NOMO-1 (cell line): ENCODE measurements at regions not wholly inside any gene's neighbourhood (a gene's known extent, or its start where the extent isn't known, plus 50 kb on each side); places are given as distances from the start of the nearest gene placed in this dataset.
A peak's percentile ranks its signal among the peaks of the same experiment; 100 is the strongest.
"Not testable (repeated sequence)": the region's sequence is repeated elsewhere in the genome, so short reads cannot be mapped to it uniquely, and the experiment has no call there.

ENCODE experiments used
- DNase-seq, 2 experiments: peaks; one replicate each; lab custom pipeline; 2025; ENCODE audit not compliant: unreplicated experiment in 2 of 2; lab: John Stamatoyannopoulos, UW

DNA sequence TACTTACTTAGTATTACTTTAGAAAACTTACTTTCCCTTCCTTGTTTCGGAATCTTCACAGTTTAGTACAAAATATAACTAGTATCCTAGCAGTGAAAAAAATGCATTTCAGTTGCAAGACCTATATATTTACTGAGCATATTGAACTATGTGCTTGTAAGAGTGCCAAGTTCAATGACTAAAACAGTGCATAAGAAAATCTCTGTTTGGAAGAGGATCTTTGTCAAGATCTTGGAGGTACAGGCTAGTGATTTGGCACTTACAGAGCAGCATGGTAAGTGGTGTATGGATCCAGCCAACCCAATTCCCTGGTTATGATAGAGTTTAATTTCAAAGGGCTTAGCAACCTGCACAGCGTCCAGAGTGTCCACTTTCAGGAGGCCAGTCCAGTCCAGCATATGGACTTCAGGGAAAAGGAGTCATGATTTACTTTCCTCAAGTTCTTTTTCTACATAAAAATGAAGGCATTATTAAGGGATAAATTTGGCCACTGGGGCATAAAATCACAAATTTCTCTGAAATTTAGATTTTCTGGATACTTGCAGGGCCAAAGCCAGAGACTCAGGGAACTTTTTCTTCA, 625.8 kb upstream of the BCHE start:
- no peak for DNase-seq

DNA sequence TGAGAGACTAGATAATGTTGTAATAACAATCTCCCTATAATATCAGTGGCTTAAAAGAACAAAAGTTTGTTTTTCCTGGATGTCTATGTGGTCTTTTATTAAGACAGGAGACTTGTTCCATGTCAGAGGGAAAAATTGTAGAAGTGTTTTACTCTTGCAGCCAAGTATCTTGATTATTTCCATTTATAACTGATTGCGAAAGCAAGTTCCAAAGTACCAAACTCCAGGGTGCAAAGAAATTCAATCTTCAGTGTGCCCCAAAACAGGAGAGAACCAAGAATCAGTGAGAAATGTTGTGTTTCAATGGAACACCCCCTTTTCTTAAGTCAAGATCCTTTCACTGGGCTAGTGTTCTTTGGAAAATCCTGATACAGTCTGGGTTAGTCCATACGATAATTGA, 624.4 kb upstream of the BCHE start:
- DNase-seq = no peak

DNA sequence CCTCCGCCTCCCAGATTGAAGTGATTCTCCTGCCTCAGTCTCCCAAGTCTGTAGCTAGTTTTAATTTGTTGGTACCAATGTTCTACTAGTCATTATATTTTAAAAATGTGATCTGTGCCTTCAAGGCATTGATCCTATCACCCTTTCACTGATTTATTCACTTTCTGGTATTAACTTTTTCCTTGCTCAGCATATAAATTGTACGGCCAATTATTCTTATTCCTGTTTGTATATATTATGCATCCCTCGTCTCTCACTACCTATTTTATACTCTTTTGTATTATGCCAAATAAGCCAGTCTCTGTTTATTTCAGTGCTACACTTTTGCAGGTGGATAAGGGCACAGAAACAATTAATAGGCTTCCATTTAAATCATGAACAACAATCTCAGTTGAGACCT, 620.2 kb upstream of the BCHE start:
- DNase-seq = no peak

DNA sequence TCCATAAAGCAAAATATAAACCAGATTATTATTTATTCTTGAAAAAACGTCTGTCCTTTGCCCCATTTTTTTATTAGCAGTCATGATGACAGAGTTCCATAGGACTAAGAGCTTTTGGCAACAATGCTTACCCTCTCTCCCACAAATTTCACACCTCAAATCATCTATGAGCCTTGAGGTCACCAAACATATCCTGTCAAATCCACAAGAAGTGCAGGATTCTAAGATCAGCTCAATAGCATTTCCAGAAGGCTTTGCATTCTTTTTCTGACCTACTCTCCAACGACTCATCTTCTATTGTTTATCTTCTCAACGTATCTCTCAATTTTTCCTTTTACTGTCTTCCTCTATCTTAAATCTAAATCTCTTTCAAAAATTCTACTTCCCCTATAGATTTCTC, 619.1 kb upstream of the BCHE start:
- no peak for DNase-seq

DNA sequence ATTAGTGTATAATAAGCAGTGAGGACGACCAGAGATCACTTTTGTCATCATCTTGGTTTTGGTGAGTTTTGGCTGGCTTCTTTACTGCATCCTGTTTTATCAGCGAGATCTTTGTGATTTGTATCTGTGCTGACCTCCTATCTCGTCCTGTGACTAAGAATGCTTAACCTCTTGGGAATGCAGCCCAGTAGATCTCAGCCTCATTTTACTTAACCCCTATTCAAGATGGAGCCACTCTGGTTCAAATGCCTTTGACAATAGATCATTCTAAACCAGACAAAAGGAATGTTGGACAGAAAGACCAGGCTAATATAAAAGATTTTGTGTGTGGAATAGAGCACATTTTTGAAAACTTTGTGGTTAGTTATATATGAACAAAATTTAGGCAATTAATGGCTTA, 618.5 kb upstream of the BCHE start:
- DNase-seq = no peak

DNA sequence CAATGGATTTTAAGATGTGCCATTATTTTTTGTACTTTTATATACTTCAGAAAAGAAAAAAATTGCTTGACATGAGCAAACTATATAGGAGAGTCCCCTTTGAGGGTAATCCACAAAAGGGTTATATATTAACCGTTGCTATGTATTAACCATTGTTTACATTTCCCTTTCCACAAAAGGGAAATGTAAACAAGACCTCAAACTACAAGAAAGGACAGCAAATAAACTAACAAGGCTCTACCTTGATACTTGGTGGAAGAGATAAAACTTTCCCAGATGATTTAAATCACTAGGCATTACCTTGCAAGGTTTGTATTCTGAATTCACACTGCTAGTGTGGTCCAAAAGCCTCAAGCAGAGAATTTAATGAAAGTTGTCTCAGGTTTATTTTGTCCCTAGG, 616.3 kb upstream of the BCHE start:
- DNase-seq = no peak

DNA sequence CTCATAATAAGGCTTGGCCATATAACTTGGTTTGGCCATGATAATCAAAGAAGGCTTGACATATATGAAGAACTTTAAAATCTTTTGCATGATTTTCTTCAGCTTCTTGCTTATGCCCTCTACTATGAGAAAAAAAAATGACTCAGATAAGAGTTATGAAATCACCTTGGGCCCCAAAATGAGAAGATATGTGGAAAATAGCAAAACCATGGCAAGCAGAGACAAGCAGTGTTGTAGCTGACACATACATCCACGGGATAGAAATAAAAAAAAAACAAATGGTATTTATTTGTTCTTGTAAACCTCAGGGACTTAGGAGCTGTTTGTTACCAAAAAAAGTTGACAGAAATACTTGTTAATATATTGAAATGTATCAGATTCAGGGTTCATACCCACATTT, 614.8 kb upstream of the BCHE start:
- no peak for DNase-seq

DNA sequence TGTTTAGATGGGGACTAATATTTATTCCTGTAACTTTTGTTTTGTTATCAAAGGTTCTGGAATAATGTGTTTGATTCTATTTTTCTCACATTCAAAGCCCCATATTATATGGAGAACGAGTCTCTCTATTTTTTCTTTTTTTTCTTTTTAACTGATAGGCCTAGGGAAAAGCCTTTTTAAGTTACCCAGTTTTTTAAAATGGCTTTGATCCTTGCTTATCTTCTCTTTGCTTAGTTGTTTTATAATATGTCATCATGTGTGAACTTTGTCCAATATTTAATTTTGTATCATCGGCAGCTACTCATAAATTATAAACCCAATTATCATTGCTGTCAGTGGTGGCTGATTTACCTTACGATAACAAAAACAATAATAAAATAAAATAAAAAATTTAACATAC, 610.3 kb upstream of the BCHE start:
- no peak for DNase-seq

DNA sequence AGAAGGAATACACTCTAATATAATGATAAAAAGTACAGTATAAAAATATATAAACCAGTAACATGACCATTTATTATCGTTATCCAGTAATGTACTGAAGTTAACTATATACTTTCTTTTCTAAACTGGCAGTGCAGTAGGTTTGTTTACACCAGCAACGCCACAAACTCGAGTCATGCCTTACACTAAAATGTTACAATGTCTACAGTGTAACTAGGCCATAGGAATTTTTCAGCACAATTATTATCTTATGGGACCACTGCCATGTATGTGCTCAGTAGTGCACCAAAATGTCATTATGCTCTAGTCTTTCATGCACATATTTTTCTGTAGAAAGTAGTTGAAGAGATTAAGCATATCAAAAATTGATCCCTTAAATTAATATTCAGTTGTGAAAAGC, 609.8 kb upstream of the BCHE start:
- DNase-seq = no peak

DNA sequence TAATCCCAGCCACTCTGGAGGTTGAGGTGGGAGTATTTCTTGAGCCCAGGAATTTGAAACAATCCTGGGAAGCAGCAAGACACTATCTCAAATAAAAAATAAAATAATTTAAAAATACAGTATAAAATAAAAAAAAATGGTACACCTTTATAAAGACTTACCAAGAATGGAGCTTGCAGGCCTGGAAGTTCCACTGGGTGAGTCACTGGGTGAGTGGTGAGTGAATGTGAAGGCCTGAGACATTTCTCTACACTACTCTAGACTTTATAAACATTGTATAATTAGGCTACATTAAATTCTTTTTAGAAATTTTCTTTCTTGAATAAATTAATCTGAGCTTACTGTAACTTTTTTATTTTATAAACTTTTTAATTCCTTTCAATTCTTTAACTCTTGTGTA, 609.1 kb upstream of the BCHE start:
- DNase-seq = peak in 1 of 2 experiments; percentile 35

DNA sequence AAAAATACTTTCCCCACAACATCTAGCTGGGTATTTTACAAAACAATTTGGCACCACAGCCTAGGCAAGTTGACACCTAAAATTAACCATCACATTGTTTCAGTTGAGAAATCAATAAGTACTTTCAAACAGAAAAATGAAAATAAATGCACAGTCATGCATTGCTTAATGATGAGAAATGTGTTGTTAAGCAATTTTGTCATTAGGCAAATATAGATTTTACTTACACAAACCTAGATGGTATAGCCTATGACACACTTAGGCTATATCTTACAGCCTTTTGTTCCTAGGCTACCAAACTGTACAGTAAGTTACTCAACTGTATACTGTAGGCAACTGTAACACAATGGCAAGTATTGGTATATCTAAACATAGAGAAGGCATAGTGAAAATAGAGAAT, 608.6 kb upstream of the BCHE start:
- DNase-seq = peak; percentile 71 to 85

DNA sequence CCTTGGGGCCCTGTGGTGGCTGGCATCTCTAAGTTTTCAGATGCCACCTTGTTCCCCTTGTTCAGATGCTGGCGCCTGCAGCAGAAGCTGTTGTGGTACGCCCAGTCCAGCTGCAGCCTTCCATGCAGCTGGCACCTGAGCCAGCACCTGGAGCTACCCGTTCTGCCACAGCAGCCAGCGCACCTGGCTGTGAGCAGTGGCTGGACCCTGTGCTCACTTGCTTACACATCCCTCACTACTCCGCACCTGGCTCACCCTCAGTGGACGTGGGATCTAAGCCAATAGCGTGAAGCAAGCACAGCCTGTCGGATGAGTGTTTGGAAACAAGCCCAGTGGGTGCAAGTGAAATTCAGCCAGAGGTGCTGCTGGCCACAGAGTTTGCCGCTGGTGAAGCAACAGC, 607.5 kb upstream of the BCHE start:
- no peak for DNase-seq

DNA sequence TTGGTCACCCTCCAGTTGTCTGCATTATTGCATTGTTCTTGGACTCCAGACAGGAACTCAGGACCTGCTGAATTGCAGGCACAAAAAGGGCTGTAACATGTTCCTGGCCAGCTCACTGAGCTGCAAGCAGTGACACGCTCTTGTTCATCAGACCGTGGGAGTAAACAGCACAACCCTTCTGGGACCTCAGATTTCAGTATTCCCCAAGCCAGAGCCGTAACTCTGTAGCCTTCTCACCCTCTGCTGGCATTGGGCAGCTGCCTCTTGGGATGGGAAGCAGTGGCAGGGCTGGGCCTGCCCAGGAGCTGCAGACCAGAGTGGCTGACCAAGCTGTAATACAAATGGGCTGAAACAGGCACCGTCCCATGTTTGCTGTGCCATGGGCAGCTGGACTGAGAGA, 607.1 kb upstream of the BCHE start:
- DNase-seq = no peak

DNA sequence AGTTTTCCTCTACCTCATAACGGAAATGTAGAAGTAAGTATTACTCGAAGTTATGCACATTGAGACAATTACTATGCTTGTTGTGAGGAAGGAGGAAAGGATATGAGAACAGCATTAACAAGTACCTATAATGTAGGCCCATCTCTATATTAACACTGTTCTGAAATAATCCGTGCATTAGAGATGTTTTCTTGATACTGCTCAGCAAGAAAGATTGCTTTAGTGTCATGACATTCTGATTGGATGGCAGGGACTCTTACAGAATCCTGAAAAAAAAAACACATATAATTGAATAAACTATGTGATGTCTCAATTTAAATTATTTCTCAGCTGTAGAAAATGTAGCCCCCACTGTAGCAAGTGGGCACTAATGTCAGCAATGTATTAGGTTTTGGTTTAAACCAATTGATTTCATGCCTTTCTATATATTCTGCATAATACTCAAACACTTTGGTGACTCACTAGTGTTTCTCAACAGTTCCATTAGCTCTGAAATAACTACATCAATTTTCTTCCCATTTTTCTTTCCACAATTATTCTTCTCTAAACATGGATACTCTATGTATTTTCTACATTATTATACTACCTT, 598.3 kb upstream of the BCHE start:
- DNase-seq = peak in 1 of 2 experiments; percentile 23

DNA sequence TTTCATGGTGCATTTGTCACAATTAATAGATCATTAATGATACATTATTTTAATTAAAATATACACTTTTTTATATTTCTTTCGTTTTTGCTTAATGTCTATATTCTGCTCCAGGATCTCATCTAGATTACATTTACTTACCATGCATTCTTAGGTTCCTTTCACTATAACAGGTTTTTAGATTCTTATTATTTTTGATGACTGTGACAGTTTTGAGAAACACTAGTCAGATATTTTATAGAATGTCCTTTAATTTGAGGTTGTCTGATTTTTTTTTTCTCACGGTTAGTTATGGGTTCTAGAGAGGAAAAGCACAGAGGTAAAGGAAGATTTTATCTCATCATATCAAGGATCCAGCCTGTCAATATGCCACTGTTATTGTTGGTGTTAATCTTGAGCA, 595.8 kb upstream of the BCHE start:
- DNase-seq = no peak

DNA sequence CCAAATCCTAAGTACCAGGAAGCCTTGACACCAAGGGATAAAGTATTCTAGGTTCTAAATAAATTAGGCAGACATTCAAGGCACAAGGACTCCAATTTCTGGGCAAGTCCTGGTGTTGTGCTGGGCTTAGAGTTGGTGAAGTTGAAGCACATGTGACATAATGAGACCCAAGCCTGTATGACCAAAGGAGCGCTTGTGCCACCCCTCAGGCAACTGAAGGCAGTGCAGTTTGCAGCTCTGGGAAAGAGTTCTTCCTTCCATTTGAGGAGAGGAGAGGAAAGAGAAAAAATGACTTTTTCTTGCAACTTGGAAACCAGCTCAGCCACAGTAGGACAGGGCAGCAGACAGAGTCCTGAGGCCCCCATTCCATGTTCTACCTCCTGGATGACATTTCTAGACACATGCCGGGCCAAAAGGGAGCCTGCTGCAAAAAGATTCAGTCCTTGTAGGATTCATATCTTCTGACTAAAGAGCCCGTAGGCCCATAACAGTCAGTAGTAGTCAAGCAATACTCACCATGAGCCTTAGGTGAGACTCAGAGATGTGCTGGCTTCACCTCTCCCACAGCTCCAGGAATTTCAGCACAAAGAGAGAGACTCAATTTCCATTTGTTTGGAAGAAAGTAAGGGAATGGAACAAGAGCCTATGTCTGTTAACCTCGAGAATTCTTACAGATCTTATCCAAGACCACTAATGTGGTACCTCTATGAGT, 588.8 kb upstream of the BCHE start:
- no peak for DNase-seq

DNA sequence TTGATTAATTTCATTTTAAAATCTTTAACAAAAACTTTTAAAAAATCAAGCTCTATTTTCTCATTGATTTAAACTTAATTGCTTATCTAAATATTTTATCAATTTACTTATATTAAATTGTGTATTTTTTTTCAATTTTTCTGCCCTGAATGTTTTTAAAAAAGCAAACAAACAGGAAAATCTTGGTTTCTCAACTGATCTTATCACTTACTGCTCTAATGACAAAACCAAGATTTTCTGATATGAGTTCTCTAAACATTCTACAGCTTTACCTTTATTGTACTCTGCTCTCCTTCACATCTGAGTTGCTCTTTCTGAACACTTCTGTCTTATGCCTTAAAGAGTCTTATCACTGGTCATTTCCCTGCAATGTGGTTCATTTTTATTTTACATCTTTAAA, 587.8 kb upstream of the BCHE start:
- DNase-seq = no peak

DNA sequence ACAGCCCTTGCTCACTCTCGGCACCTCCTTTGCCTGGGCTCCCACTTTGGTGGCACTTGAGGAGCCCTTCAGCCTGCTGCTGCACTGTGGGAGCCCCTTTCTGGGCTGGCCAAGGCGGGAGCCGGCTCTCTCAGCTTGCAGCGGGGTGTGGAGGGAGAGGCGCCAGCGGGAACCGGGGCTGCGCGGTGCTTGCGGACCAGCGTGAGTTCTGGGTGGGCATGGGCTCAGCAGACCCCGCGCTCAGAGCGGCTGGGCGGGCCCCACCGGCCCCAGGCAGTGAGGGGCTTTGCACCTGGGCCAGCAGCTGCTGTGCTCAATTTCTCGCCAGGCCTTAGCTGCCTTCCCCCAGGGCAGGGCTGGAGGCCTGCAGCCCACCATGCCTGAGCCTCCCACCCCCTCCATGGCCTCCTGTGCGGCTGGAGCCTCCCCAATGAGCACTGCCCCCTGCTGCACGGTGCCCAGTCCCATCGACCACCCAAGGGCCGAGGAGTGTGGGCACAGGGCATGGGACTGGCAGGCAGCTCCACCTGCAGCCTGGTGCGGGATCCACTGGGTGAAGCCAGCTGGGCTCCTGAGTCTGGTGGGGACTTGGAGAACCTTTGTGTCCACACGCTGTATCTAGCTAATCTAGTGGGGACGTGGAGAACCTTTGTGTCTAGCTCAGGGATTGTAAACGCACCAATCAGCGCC, 586.7 kb upstream of the BCHE start:
- DNase-seq = not testable (repeated sequence)

DNA sequence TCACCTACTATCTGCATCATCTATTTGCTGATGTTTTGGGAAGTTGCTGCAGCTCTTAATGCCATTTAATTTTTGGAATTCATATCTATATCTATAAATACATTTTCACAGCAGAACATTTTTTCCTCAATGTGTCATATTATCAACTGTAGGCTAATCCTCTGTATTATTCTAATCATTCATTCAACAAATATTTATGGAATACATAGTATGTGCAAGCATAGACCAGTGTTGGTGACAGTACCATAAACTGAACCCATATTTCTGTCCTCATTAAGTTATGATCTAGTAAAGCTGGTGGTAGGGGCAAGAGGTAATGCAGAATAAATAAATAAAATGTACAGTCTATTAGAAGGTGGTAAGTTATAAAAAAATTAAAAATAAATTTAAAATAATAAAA, 585.3 kb upstream of the BCHE start:
- no peak for DNase-seq

DNA sequence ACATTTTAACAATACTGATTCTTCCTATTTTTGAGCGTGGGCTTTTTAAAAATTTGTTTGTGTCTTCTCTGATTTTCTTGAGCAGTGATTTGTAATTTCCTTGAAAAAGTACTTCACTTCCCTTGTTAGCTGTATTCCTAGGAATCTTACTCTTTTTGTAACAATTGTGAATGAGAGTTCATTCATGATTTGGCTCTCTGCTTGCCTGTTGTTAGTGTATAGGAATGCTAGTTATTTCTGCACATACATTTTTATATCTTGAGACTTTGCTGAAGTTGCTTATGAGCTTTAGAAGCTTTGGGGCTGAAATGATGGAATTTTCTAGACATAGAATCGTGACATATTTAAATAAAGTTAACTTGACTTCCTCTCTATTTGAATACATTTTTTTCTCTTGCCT, 582.8 kb upstream of the BCHE start:
- DNase-seq = no peak

DNA sequence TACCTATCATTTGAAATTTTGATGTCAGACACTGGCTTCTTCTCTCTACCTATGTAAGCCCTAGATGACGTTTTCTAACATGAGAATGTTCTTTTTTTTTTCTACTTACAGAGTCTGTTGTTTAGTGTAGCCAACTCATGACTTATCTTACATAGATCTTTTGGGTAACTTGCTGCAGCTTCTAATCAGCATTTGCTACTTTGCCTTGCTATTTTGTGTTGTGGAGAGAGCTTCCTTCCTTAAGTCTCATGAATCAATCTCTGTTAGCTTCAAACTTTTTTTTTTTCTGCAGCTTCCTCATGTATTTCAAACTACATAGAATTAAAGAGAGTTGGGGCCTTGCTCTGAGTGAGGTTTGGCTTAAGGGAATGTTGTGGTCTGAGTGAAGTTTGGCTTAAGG, 568.7 kb upstream of the BCHE start:
- DNase-seq = no peak

DNA sequence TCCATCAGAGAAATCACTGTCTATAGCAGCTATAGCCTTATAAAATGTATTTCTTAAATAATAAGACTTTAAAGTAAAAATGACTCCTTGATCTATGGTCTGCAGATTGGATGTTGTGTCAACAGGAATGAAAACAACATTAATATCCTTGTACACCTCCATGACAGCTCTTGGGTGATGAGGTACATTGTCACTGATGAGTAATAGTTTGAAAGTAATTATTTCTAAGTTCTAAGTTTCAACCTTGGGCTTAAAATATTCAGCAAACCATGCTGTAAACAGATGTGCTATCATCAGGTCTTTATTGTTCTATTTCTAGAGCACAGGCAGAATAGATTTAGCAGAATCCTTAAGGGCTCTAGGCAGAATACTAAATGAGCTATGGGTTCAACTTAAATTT, 568.2 kb upstream of the BCHE start:
- no peak for DNase-seq
